ENCODE measurements at regions not wholly inside any gene's neighbourhood (a gene's known extent, or its start where the extent isn't known, plus 50 kb on each side); places are given as distances from the start of the nearest gene placed in this dataset.

GRCh38 chr9:13920557-13920956, 393.4 kb downstream of the NFIB start:
- TF ChIP-seq CTCF (optimal IDR thresholded peaks at IDR 0.05 in 1 of 3, IDR thresholded peaks at IDR 0.05 in 1 of 3, conservative IDR thresholded peaks at IDR 0.05 in 1 of 3; ENCODE audit: extremely low read depth in 1 of 3, insufficient read depth in 2 of 3, low read length in 3 of 3), result no peak
- TF ChIP-seq EZH2 (IDR thresholded peaks at IDR 0.05; ENCODE audit: low read length), result no peak

Data from keratinocyte (primary cell).